Heart right ventricle (tissue), 16 donors: ENCODE measurements at regions not wholly inside any gene's neighbourhood (a gene's known extent, or its start where the extent isn't known, plus 50 kb on each side); places are given as distances from the start of the nearest gene placed in this dataset.

Source experiments
- ATAC-seq, 8 donors: fragments of 200-7000 bp; cut with Tn5 transposase; one replicate each; pipeline ENCODE4 v1.9.1; 2020; ENCODE audit warnings: mild to moderate bottlenecking in 8 of 8, moderate library complexity in 8 of 8, moderate number of reproducible peaks in 1 of 8
- DNase-seq, 2 donors: peaks; one replicate each; pipeline ENCODE4 v3.0.0-alpha.2; 2020
- H3K27ac ChIP-seq, 10 donors: fragments of 200-600 bp; sonication (generic) in 2 of 10; one replicate each; pipeline versions ENCODE4 v1.5.0 to v1.8.0; 2020 to 2022; ENCODE audit warnings: mild to moderate bottlenecking in 3 of 10
- H3K27me3 ChIP-seq, 7 donors: fragments of 200-600 bp; one replicate each; pipeline ENCODE4 v1.8.0; 2021 to 2022; ENCODE audit warnings: mild to moderate bottlenecking in 2 of 7
- H3K36me3 ChIP-seq, 9 donors: fragments of 200-600 bp; sonication (generic) in 1 of 9; one replicate each; pipeline versions ENCODE4 v1.5.0 to v1.8.0; 2020 to 2022; ENCODE audit warnings: mild to moderate bottlenecking in 2 of 9
- H3K4me1 ChIP-seq, 9 donors: fragments of 200-600 bp; sonication (generic) in 1 of 9; one replicate each; pipeline versions ENCODE4 v1.5.0 to v1.8.0; 2020 to 2022; ENCODE audit warnings: mild to moderate bottlenecking in 4 of 9
- H3K4me3 ChIP-seq, 10 donors: fragments of 200-600 bp; sonication (generic) in 2 of 10; one replicate each; pipeline versions ENCODE4 v1.5.0 to v1.8.0; 2020 to 2022; ENCODE audit warnings: mild to moderate bottlenecking in 7 of 10, moderate library complexity in 2 of 10
- H3K9me3 ChIP-seq, 11 donors: fragments of 200-600 bp in 10 of 11; sonication (generic) in 2 of 11; one replicate each; pipeline versions ENCODE4 v1.5.0 to v1.8.0; 2013 to 2022; ENCODE audit warnings: mild to moderate bottlenecking in 2 of 11, control low read depth in 1 of 11, moderate library complexity in 1 of 11
- WGBS, 2 donors: extraction: QIAGEN DNeasy Blood & Tissue Kit; methylation state at CpG; one replicate each; pipeline ENCODE4 v1.1.7; 2013; ENCODE audit warnings: inconsistent platforms in 1 of 2; 5-methylcytosine and 5-hydroxymethylcytosine counted together
- intact Hi-C, 10 donors: fragments of 100-400 bp; cut with DNase I; formaldehyde crosslinking; loops; one replicate each; pipeline versions ENCODE4 v1.11.1 to v1.14.2; 2022
- TF ChIP-seq, protein P1 (sequence below), 9 donors: fragments of 200-600 bp; sonication (generic) in 2 of 9; IDR thresholded peaks; one replicate each; pipeline versions ENCODE4 v1.5.0 to v1.8.0; 2021 to 2022; ENCODE audit warnings: antibody characterized with exemption in 9 of 9, mild to moderate bottlenecking in 5 of 9, moderate library complexity in 1 of 9
- donor health status: Arrhythmogenic right ventricular cardiomyopathy.
- donor health status: ischemic (EF 13 %, LVEDD 7.1; RV severe dilation, severe dysfunction).
- donor health status: healthy with polysubstance abuse.
- donor health status: DM: no; HTN: yes; CAD: no.
- donor health status: DM: no; HTN: no; CAD: no.
- donor health status: ischemic (EF 25% LVEDD 6.9; RV normal size, moderate dysfunction).
- donor health status: ischemic (EF 25% LVEDD 5.7; RV mildly dilated, moderate dysfunction).
- donor health status: healthy.
- donor health status: DM: yes; HTN: yes; CAD: no.
- donor health status: Ischemic cardiomyopathy.
- donor health status: ischemic (EF 35%, LVEDD 5.7; RV mildly dilated, moderate dysfunction).
- donor health status: nonischemic (EF 11% LVEDD 7.7; RV severe dilation, severe dysfunction).
- donor health status: DM: yes; HTN: yes; CAD: no.
- donor health status: PGD.
- donor health status: ischemic (EF 29% LVEDD 5.4; RV normal size, mild dysfunction).
- donor health status: nonischemic (EF 23%, LVEDD 6.1; RV moderate dilation, normal function).

- intact Hi-C loops: no loop called here
- 26 to 38% methylated on average over 2 of the region's 2 CpGs for WGBS, 2 donors
- H3K27ac ChIP-seq: peak overlapping the region in 1 of 10 donors; percentile 55
Observed at GRCh38 chr13:64510747-64511146, 2719.4 kb downstream of the PCDH9 start.

DNA sequence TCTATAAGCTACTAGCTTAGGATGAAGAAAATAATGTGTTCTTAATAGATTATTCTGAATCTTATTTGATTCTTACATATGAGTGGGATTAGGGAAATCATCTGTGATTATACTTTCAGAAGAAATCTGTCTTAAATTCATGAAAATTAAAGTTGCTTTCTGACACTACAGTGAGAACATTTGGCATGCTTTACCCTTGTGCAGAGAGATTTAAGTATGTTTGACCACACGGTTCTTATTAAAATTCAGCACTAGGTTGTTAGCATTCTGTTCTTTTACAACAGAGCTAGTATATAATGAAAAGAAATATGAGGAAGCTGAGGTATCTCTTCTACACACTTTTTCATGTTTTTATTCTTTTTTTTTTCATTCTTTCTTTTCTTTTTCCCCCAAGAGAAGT, 2723.9 kb downstream of the PCDH9 start:
- Histone ChIP-seq H3K36me3 (no peaks in the 10 kb centered on the region), H3K4me3 (no peak overlapping the region), H3K4me1 (peaks cover 0 to 9% (median 0%) of the 10 kb centered on the region in 9 donors), H3K27ac (no peak overlapping the region), H3K27me3 (no peaks in the 10 kb centered on the region), H3K9me3 (no peaks in the 10 kb centered on the region)
- intact Hi-C loops: no loop called here
- no peak for DNase-seq
- no peak for ATAC-seq
- 61 to 63% methylated on average over 1 of the region's 1 CpG for WGBS, 2 donors
- TF ChIP-seq, protein P1, sequence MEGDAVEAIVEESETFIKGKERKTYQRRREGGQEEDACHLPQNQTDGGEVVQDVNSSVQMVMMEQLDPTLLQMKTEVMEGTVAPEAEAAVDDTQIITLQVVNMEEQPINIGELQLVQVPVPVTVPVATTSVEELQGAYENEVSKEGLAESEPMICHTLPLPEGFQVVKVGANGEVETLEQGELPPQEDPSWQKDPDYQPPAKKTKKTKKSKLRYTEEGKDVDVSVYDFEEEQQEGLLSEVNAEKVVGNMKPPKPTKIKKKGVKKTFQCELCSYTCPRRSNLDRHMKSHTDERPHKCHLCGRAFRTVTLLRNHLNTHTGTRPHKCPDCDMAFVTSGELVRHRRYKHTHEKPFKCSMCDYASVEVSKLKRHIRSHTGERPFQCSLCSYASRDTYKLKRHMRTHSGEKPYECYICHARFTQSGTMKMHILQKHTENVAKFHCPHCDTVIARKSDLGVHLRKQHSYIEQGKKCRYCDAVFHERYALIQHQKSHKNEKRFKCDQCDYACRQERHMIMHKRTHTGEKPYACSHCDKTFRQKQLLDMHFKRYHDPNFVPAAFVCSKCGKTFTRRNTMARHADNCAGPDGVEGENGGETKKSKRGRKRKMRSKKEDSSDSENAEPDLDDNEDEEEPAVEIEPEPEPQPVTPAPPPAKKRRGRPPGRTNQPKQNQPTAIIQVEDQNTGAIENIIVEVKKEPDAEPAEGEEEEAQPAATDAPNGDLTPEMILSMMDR (IDR thresholded peaks at IDR 0.05): no peak

More at GRCh38 chr13:64510747-64511146, 2719.4 kb downstream of the PCDH9 start:
- Histone ChIP-seq H3K36me3 (no peaks in the 10 kb centered on the region), H3K27me3 (no peaks in the 10 kb centered on the region), H3K9me3 (peaks cover 0 to 25% (median 10%) of the 10 kb centered on the region in 11 donors), H3K4me1 (peaks cover 0 to 9% (median 0%) of the 10 kb centered on the region in 9 donors), H3K4me3 (no peak overlapping the region)
- DNase-seq: no peak
- TF ChIP-seq, protein P1 (IDR thresholded peaks at IDR 0.05): no peak
- peak in 3 of 8 donors; percentile 30 to 87 (median 48) for ATAC-seq

DNA sequence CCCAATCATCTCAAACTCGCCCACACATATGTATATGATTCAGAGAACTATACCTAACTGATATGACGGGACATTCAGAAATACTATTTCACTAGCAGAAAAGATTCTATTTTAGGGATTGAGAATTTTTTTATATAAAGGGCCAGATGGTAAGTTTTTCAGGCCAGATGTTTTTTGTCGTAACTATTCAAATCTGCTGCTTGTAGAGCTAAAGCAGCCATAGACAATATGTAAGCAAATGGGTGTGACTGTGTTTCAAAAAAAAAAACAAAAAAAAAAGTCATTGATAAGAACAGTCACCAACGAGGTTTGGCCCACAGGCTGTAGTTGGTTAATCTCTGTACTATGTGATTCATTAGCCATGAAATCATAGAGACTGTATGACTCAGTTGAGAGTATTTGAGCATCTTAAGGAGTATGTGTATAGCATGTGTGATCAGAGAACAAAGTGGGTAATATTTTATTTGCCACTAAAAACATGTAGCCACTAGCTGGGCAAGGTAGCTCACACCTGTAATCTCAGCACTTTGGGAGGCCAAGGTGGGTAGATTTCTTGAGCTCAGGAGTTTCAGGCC, 2724.7 kb downstream of the PCDH9 start:
- WGBS, 2 donors: 57 to 71% methylated on average over 4 of the region's 4 CpGs
- DNase-seq: no peak
- no peak for ATAC-seq
- no peak overlapping the region for H3K27ac ChIP-seq
- intact Hi-C loops: no loop called here
- no peaks in the 10 kb centered on the region for H3K9me3 ChIP-seq
- no peaks in the 10 kb centered on the region for H3K27me3 ChIP-seq
- H3K36me3 ChIP-seq: no peaks in the 10 kb centered on the region
- peaks cover 0 to 7% (median 0%) of the 10 kb centered on the region in 9 donors for H3K4me1 ChIP-seq
- H3K4me3 ChIP-seq: no peak overlapping the region
- TF ChIP-seq, protein P1 (IDR thresholded peaks at IDR 0.05): no peak

- TF ChIP-seq, protein P1 (IDR thresholded peaks at IDR 0.05): no peak
- H3K27me3 ChIP-seq: no peaks in the 10 kb centered on the region
- DNase-seq: no peak
- H3K4me1 ChIP-seq: no peaks in the 10 kb centered on the region
- ATAC-seq: no peak
- H3K4me3 ChIP-seq: no peak overlapping the region
- H3K27ac ChIP-seq: no peak overlapping the region
- peaks cover 0 to 6% (median 0%) of the 10 kb centered on the region in 11 donors for H3K9me3 ChIP-seq
- H3K36me3 ChIP-seq: no peaks in the 10 kb centered on the region
- intact Hi-C loops: no loop called here
Observed at GRCh38 chr13:64488731-64489130, 2741.4 kb downstream of the PCDH9 start.
